Activated CD8-positive, alpha-beta memory T cell treated with anti-CD3 and anti-CD28 coated beads, Interleukin-2, amount 50 U/mL, for 1 hour (primary cell): ENCODE measurements at regions not wholly inside any gene's neighbourhood (a gene's known extent, or its start where the extent isn't known, plus 50 kb on each side); places are given as distances from the start of the nearest gene placed in this dataset.
"Not testable (repeated sequence)": the region's sequence is repeated elsewhere in the genome, so short reads cannot be mapped to it uniquely, and the experiment has no call there.

Experiments
- DNase-seq: peaks from one replicate; pipeline ENCODE4 v3.0.0-alpha.2; 2020; ENCODE audit errors: extremely low read depth

GRCh38 chr1:234795711-234796437 is 185.9 kb upstream of the IRF2BP2 start:
- DNase-seq, result not testable (repeated sequence)

GRCh38 chr1:234795007-234795406 is 185.0 kb upstream of the IRF2BP2 start:
- DNase-seq, result not testable (repeated sequence)

- not testable (repeated sequence) for DNase-seq
Measured at GRCh38 chr1:234794452-234794851, 184.5 kb upstream of the IRF2BP2 start.

GRCh38 chr1:234793924-234794323 is 183.9 kb upstream of the IRF2BP2 start:
- not testable (repeated sequence) for DNase-seq

- not testable (repeated sequence) for DNase-seq
Measured at GRCh38 chr1:234792221-234792864, 182.4 kb upstream of the IRF2BP2 start.

GRCh38 chr1:234791615-234792014 is 181.6 kb upstream of the IRF2BP2 start:
- not testable (repeated sequence) for DNase-seq

- not testable (repeated sequence) for DNase-seq
Measured at GRCh38 chr1:234790333-234790732, 180.4 kb upstream of the IRF2BP2 start.

- DNase-seq, result not testable (repeated sequence)
Measured at GRCh38 chr1:234787011-234787584, 177.1 kb upstream of the IRF2BP2 start.

GRCh38 chr1:234785922-234786321 is 175.9 kb upstream of the IRF2BP2 start:
- not testable (repeated sequence) for DNase-seq

- DNase-seq, result not testable (repeated sequence)
Measured at GRCh38 chr1:234785471-234785919, 175.5 kb upstream of the IRF2BP2 start.

- DNase-seq, result not testable (repeated sequence)
Measured at GRCh38 chr1:234784108-234784507, 174.1 kb upstream of the IRF2BP2 start.

GRCh38 chr1:234782791-234783190 is 172.8 kb upstream of the IRF2BP2 start:
- DNase-seq, result no peak

GRCh38 chr1:234782105-234782751 is 172.2 kb upstream of the IRF2BP2 start:
- DNase-seq, result no peak

GRCh38 chr1:234781241-234782065 is 171.5 kb upstream of the IRF2BP2 start:
- no peak for DNase-seq

GRCh38 chr1:234780531-234781162 is 170.7 kb upstream of the IRF2BP2 start:
- no peak for DNase-seq

- no peak for DNase-seq
Measured at GRCh38 chr1:234780112-234780511, 170.1 kb upstream of the IRF2BP2 start.

- DNase-seq, result not testable (repeated sequence)
Measured at GRCh38 chr1:234779600-234779999, 169.6 kb upstream of the IRF2BP2 start.

- DNase-seq, result no peak
Measured at GRCh38 chr1:234779160-234779538, 169.2 kb upstream of the IRF2BP2 start.

- no peak for DNase-seq
Measured at GRCh38 chr1:234778221-234779159, 168.5 kb upstream of the IRF2BP2 start.

GRCh38 chr1:234777856-234778220 is 167.9 kb upstream of the IRF2BP2 start:
- no peak for DNase-seq
